GM12878 (cell line): ENCODE measurements at regions not wholly inside any gene's neighbourhood (a gene's known extent, or its start where the extent isn't known, plus 50 kb on each side); places are given as distances from the start of the nearest gene placed in this dataset.

Experiments used
- ATAC-seq: fragments of 200-7000 bp; cut with Tn5 transposase; 3 replicates; pipeline ENCODE4 v1.9.1; 2020; ENCODE audit warnings: mild to moderate bottlenecking, moderate library complexity
- BruUV-seq: library from RNA; stranded (reverse); fragments of 400-500 nt; replicated peaks from 2 replicates; lab custom pipeline; 2021; lab: Mats Ljungman, UMichigan
- CTCF ChIA-PET: fragments of 300-600 bp; sonication (Branson Sonifier 250); formaldehyde crosslinking; extraction: SDS; loops from one replicate; lab custom pipeline; 2021; ENCODE audit warnings: inconsistent platforms; lab: Yijun Ruan, JAX
- POLR2A ChIA-PET: fragments of 350-600 bp; formaldehyde crosslinking; extraction: SDS; loops from one replicate; lab custom pipeline; 2021; ENCODE audit warnings: inconsistent platforms; lab: Charles Lee
- RAD21 ChIA-PET: fragments of 300-600 bp; sonication (Branson Sonifier 250); formaldehyde crosslinking; loops from one replicate; lab custom pipeline; 2023; ENCODE audit warnings: antibody characterized with exemption; ENCODE audit not compliant: unreplicated experiment; lab: Charles Lee
- SMC1A ChIA-PET: fragments of 300-600 bp; sonication (Branson Sonifier 250); formaldehyde crosslinking; loops from one replicate; lab custom pipeline; 2023; ENCODE audit not compliant: unreplicated experiment, uncharacterized antibody; lab: Charles Lee
- DNase-seq: peaks from one replicate; pipeline ENCODE4 v3.0.0-alpha.2; 2011; ENCODE audit warnings: low read depth, low spot score
- FAIRE-seq: peaks from 3 replicates; lab custom pipeline; 2011; peaks lifted over from hg19 to GRCh38; lab: Jason Lieb, UNC
- H2AFZ ChIP-seq: 2 replicates; pipeline ENCODE4 v1.6.0; 2011; ENCODE audit warnings: low read depth, low read length, control low read depth; ENCODE audit not compliant: control insufficient read depth
- H3K27ac ChIP-seq: 2 replicates; pipeline ENCODE4 v1.5.1; 2011; ENCODE audit warnings: control low read depth; ENCODE audit not compliant: control insufficient read depth, insufficient read depth
- H3K27me3 ChIP-seq, 2 experiments: replicated peaks in 1 of 2; 2 replicates each; pipeline versions ENCODE4 v1.6.0 to v1.6.1; 2011; ENCODE audit warnings: low read length in 1 of 2; ENCODE audit not compliant: control insufficient read depth in 2 of 2, insufficient read depth in 2 of 2
- H3K36me3 ChIP-seq, 2 experiments: 2 replicates each; pipeline ENCODE4 v1.5.1; 2011; ENCODE audit warnings: low read length in 1 of 2; ENCODE audit not compliant: control insufficient read depth in 2 of 2, insufficient read depth in 2 of 2
- H3K4me1 ChIP-seq: 2 replicates; pipeline ENCODE4 v1.6.1; 2011; ENCODE audit warnings: mild to moderate bottlenecking, low read length, moderate library complexity, mixed read lengths; ENCODE audit not compliant: control insufficient read depth, insufficient read depth
- H3K4me2 ChIP-seq: 2 replicates; pipeline ENCODE4 v1.6.0; 2011; ENCODE audit warnings: control low read depth; ENCODE audit not compliant: control insufficient read depth, insufficient read depth
- H3K4me3 ChIP-seq: fragments of 200-600 bp; sonication (generic); 2 replicates; pipeline ENCODE4 v1.5.1; 2016
- H3K79me2 ChIP-seq: 2 replicates; pipeline ENCODE4 v1.6.0; 2011; ENCODE audit warnings: low read length; ENCODE audit not compliant: control insufficient read depth, insufficient read depth
- H3K9ac ChIP-seq: 2 replicates; pipeline ENCODE4 v1.8.0; 2011; ENCODE audit warnings: low read length, control low read depth, mixed read lengths; ENCODE audit not compliant: control insufficient read depth, insufficient read depth
- H3K9me3 ChIP-seq: replicated peaks from 3 replicates; pipeline ENCODE4 v1.5.1; 2011; ENCODE audit warnings: mild to moderate bottlenecking, low read length; ENCODE audit not compliant: control insufficient read depth, insufficient read depth
- H4K20me1 ChIP-seq: 2 replicates; pipeline ENCODE4 v1.6.0; 2011; ENCODE audit not compliant: control insufficient read depth, insufficient read depth
- CEBPB ChIP-seq, 2 experiments: fragments of 150-350 bp in 1 of 2; IDR thresholded peaks; 2 replicates each; pipeline ENCODE4 v1.6.1; 2012 to 2014; ENCODE audit warnings: low read depth in 2 of 2, low read length in 2 of 2, borderline replicate concordance in 1 of 2, inconsistent platforms in 1 of 2
- IKZF2 ChIP-seq, 2 experiments: fragments of 450-650 bp; IDR thresholded peaks; 2 replicates each; pipeline ENCODE4 v1.6.1; 2017; ENCODE audit warnings: mild to moderate bottlenecking in 2 of 2, moderate library complexity in 2 of 2
- MTA2 ChIP-seq: fragments of 450-650 bp; IDR thresholded peaks from 2 replicates; pipeline ENCODE4 v1.6.1; 2016; ENCODE audit warnings: low read depth, mild to moderate bottlenecking, moderate library complexity
- MYC ChIP-seq: IDR thresholded peaks from 2 replicates; pipeline ENCODE4 v1.6.1; 2011; ENCODE audit warnings: mild to moderate bottlenecking, low read length, moderate library complexity, inconsistent platforms; ENCODE audit not compliant: insufficient read depth, insufficient replicate concordance, insufficient read length, severe bottlenecking
- PML ChIP-seq: IDR thresholded peaks from 2 replicates; pipeline ENCODE4 v1.6.1; 2012; ENCODE audit warnings: low read length, inconsistent platforms
- POLR2AphosphoS2 ChIP-seq: IDR thresholded peaks from 2 replicates; pipeline ENCODE4 v1.6.1; 2011; ENCODE audit warnings: low read depth, mild to moderate bottlenecking, low read length, improper control_type of control experiment, moderate library complexity
- SPI1 ChIP-seq: IDR thresholded peaks from 2 replicates; pipeline ENCODE4 v1.6.1; 2011; ENCODE audit warnings: low read depth, mild to moderate bottlenecking, low read length, moderate library complexity, borderline replicate concordance; ENCODE audit not compliant: insufficient read depth
- WGBS: methylation state at CpG from one replicate; pipeline ENCODE4 v1.1.6; 2016; ENCODE audit warnings: low lambda C conversion rate; ENCODE audit not compliant: insufficient replicate concordance, insufficient coverage; ENCODE audit errors: missing lambda C conversion rate; 5-methylcytosine and 5-hydroxymethylcytosine counted together
- in situ Hi-C: fragments of 300-500 bp; cut with MboI; formaldehyde crosslinking; loops from 9 replicates; pipeline ENCODE4 v1.14.3; 2018; ENCODE audit warnings: mixed read lengths
- intact Hi-C: fragments of 100-400 bp; cut with micrococcal nuclease; formaldehyde crosslinking; loops from one replicate; pipeline ENCODE4 v1.14.2; 2022; ENCODE audit not compliant: unreplicated experiment

DNA sequence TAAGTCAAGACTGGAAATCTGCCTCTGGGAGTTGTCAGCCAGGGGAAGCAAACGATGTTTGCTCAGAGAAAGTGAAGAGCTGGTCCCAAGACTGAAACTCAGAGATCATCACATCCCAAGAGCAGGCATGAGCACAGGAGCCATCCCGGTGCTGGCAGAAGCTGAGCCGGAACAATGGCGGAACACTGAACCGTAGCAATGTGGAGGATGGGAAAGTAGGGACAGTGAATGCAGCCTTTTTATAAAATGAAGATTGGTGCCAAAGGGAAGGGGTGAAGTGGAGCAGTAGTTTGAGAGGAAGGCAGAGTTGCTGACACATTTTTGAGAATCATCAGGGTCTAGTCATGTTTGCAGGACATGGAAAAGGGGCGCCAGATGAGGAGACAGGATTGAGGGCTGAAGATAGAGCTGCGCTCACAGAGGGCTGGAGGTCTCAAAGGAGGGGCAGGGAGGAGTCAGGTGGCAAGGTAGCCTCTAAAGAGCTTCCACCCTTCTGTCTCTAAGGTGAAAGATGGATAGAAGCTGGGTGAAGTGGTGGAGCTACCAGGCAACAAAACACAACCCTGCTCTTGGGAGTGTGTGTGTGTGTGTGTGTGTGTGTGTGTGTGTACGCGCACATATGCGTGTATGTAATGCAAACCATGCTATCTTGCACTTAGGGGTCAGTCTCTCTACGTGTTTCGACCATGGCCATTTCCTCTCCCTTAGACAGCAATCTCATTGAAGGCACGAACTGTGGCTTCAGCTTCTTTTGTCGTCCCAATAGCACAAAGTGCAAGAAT, 94.3 kb upstream of the IRF2BP2 start:
- H3K4me1 ChIP-seq: peaks cover 11% of the 10 kb centered on the region
- no peaks in the 10 kb centered on the region for H4K20me1 ChIP-seq
- ChIA-PET POLR2A (interaction anchor here (0.6 to 2.9 kb wide), 5 partner anchors 10 to 469 kb away, joined by 3 to 9 read pairs (median 3); no protein-coding TSS in a partner anchor), CTCF (interaction anchor here (1.3 to 3.3 kb wide), 2 partner anchors 12 to 63 kb away, joined by 3 to 15 read pairs; no protein-coding TSS in a partner anchor), RAD21 (interaction anchor here (0.6 to 7.0 kb wide), 4 partner anchors 20 to 219 kb away, joined by 3 to 98 read pairs (median 4); no protein-coding TSS in a partner anchor), SMC1A (interaction anchor here (1.1 to 12.3 kb wide), 6 partner anchors 11 to 92 kb away, joined by 3 to 255 read pairs (median 4); no protein-coding TSS in a partner anchor)
- no peak overlapping the region for H3K4me3 ChIP-seq
- 82% methylated on average over 14 of the region's 14 CpGs for WGBS
- no peak overlapping the region for H3K9ac ChIP-seq
- no peaks in the 10 kb centered on the region for H3K36me3 ChIP-seq
- no peaks in the 10 kb centered on the region for H3K79me2 ChIP-seq
- in situ Hi-C loops: no loop called here
- FAIRE-seq (no peak), DNase-seq (no peak), ATAC-seq (no peak)
- no TSS peak for BruUV-seq
- no peak overlapping the region for H3K4me2 ChIP-seq
- H3K27ac ChIP-seq: no peak overlapping the region
- no peak overlapping the region for H2AFZ ChIP-seq
- TF ChIP-seq MTA2 (no peak), IKZF2 (IDR thresholded peaks at IDR 0.05) (no peak), PML (no peak), POLR2AphosphoS2 (no peak), CEBPB (IDR thresholded peaks at IDR 0.05; ENCODE audit: borderline replicate concordance in 1 of 2, low read depth in 2 of 2, low read length in 2 of 2) (no peak), MYC (no peak), SPI1 (no peak)
- intact Hi-C loops: no loop called here
- no peaks in the 10 kb centered on the region for H3K27me3 ChIP-seq
- H3K9me3 ChIP-seq: no peaks in the 10 kb centered on the region; the same call in 2 of the 3 replicates
